ENCODE measurements at regions not wholly inside any gene's neighbourhood (a gene's known extent, or its start where the extent isn't known, plus 50 kb on each side); places are given as distances from the start of the nearest gene placed in this dataset.
"Not testable (repeated sequence)": the region's sequence is repeated elsewhere in the genome, so short reads cannot be mapped to it uniquely, and the experiment has no call there.

GRCh38 chr12:9312406-9313392, 104.5 kb upstream of the PZP start:
- not testable (repeated sequence) for TF ChIP-seq POLR2A (IDR thresholded peaks at IDR 0.05; ENCODE audit: low read depth, low read length); TAF1 (IDR thresholded peaks at IDR 0.05; ENCODE audit: low read depth, low read length); POLR2AphosphoS5 (IDR thresholded peaks at IDR 0.05; ENCODE audit: low read depth, low read length); POU2F2 (IDR thresholded peaks at IDR 0.05; ENCODE audit: low read depth, low read length); PAX5 (IDR thresholded peaks at IDR 0.05; ENCODE audit: insufficient read depth, low read length, severe bottlenecking); SPI1 (IDR thresholded peaks at IDR 0.05; ENCODE audit: low read depth, low read length)
